LNCAP (cell line): ENCODE measurements at regions not wholly inside any gene's neighbourhood (a gene's known extent, or its start where the extent isn't known, plus 50 kb on each side); places are given as distances from the start of the nearest gene placed in this dataset.

Experiments
- TF ChIP-seq, protein P1 (sequence below): fragments of 450-650 bp; IDR thresholded peaks from 2 replicates; pipeline ENCODE4 v1.5.1; 2017; ENCODE audit warnings: mild to moderate bottlenecking

DNA sequence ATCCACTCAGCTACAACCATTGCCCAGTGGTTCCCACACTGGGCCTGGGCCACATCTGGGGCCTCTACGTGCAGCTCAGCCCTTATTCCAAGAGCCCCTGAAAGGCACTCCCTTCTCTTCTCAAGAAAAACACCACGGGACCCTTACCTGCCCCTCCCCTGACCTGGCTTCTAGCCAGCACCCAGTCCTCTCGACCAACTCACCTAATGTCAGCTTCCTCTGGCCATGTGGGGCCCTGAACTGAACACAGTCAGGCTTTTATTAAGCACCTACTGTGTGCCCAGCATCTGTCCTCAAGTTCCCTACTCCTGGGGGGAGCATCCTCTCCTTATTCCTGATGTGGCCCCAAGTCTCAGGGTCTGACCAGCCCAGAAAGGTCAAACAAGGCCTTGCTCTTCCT lies 208.4 kb downstream of the MATN1 start:
- TF ChIP-seq, protein P1, sequence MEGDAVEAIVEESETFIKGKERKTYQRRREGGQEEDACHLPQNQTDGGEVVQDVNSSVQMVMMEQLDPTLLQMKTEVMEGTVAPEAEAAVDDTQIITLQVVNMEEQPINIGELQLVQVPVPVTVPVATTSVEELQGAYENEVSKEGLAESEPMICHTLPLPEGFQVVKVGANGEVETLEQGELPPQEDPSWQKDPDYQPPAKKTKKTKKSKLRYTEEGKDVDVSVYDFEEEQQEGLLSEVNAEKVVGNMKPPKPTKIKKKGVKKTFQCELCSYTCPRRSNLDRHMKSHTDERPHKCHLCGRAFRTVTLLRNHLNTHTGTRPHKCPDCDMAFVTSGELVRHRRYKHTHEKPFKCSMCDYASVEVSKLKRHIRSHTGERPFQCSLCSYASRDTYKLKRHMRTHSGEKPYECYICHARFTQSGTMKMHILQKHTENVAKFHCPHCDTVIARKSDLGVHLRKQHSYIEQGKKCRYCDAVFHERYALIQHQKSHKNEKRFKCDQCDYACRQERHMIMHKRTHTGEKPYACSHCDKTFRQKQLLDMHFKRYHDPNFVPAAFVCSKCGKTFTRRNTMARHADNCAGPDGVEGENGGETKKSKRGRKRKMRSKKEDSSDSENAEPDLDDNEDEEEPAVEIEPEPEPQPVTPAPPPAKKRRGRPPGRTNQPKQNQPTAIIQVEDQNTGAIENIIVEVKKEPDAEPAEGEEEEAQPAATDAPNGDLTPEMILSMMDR = no peak

DNA sequence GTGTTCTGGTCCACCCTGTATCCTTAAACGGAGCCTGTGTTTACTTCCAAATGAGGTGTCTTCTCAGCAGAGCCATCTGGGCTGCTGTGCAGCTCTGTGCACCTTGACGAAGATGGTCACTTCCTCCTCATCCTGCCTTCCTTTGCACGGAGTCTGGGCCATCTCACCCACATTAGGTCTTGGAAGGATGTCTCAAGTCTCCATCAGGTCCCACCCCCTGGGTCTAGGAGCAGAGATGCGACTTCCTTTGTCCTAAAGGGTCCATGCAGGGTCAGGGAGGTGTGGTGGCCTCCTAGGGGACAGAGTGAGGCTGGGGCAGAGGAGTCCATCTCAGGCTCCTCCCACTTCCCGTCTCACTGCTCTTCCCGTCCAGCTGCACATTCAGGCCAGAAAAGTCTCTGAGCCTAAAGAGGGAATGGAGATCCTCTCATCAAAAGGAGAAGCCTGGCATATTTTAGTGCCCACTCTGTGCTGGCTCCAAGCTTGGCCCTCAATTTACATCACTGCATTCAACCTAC lies 209.2 kb downstream of the MATN1 start:
- TF ChIP-seq, protein P1 = no peak

DNA sequence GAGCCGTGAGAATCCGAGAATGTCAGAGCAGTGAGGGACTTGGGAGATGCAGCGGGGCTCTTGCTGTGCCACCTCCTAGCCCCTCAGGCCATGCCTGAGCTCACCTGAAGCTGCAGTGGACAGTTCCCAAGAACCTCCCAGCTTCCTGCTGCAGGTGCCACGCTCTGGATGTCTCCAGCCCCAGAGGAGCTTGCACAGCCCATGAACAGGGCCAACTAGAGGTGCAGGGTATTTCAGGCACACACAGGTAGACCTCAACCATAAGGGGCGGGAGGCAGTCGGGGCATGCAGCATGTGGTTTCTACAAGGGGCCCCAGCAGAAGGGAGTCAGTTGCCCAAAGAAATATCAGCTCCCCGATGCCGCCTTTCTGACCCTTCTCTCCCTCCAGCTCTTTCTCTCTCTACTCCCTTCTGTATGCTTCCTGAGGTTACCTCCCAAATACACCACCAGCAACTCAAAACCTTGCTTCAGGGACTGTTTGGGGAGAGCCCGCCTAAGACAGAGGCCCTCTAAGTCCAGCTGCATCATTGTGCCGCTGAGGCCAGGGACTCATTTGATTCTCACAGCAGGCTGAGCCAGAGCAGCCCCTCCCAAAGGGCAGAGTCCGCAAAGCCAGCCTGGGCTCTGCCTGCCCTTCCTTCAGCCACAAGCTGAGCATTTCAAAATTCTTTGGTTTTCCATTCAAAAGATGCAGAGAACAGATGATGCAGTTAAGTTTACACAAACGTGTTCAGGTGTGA lies 209.8 kb downstream of the MATN1 start:
- TF ChIP-seq, protein P1 = no peak

DNA sequence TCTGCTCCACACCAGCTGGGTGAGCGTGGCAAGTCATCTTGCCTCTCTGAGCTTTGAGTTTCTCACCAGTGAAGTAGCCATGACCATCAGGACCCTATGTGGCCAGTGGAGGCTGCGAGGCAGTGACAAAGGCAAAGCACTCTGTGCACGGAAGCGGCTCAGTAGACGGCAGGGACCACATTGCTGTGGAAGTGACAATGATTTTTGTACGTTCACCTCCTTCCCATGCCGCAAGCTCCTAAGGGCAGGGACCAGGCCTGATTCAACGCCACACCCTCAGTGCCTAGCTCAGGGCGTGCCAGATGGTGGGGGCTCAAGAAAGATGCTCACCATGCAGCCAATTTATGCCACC lies 210.5 kb downstream of the MATN1 start:
- TF ChIP-seq, protein P1 = no peak

DNA sequence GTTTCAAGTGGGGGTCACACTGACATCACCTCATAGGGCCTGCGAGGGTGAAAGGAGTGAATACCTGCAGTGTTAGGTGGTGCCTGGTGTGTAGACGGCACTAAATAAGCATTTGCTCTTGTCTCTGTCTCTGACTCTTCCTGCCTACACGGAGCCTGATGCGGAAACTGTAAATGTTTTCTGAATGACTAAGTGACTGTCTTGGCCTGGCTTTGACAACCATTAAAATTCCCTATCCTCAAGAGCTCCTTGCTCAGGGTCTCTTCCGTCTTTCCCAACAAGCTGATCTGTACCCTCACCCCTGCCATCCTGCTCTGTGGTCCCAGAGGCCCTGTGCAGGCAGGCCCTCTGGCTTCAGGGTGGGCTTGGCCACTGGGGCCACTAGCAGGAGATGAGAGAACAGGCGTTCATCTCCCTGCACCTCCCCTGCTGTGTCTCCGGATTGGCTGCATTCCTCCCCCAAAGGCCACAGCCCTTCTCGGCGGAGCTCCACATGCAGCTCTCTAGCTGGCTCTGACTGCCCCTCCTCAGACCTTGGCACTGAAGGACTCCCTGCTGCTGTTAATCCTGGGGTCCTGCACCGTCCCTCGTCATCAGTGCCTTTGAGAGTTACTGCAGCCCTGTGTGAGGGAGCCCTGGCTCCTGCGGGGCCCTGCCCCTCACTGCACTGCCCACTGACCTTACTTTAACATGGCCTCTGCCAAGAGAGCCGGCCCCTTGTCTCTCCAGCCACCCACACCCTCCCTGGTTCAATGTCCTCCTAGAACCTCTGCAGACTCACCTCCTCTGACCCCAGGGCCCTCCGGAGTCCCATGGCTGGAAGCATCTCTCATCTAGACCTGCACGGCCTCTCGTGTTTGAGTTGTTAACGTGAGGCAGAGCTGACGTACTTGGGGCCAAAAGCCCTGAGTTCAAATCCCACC lies 211.1 kb downstream of the MATN1 start:
- TF ChIP-seq, protein P1 = no peak

DNA sequence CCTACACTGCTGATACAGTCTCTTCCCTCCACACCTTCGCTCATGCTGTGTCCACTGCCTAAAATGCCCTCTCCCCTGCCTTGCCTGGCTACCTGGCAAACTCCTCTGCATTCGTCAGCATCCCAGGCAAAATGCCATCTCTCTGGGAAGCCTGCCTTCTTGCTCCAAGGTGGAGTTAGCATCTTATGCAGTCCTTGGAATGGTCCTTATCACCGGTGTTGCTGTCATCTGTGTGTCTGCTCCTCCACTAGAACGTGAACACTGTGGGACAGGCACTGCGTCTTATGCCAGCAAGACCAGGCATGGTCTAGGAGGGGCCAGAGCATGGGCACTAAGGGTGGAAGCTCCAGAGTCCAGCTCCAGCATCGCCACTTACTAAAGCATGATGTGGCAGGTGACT lies 211.8 kb downstream of the MATN1 start:
- TF ChIP-seq, protein P1 = no peak

DNA sequence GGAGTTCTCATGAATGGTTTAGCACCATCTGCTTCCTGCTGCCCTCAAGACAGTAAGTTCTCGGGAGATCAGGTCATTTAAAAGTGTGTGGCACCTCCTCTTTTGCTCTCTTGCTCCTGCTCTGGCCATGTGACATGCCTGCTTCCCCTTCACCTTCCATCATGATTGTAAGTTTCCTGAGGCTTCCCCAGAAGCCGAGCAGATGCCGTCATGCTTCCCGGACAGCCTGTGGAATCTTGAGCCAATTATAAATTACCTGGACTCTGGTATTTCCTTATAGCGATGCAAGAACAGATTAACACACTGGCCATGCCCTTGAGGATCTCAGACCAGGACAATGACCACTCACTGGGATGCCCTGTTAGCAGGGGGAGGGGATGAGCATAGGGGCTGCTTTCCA lies 212.3 kb downstream of the MATN1 start:
- TF ChIP-seq, protein P1 = no peak
